HepG2 (cell line): ENCODE measurements at regions not wholly inside any gene's neighbourhood (a gene's known extent, or its start where the extent isn't known, plus 50 kb on each side); places are given as distances from the start of the nearest gene placed in this dataset.

Source experiments
- ATAC-seq: fragments of 200-7000 bp; cut with Tn5 transposase; 3 replicates; pipeline ENCODE4 v1.9.1; 2020; ENCODE audit warnings: mild to moderate bottlenecking, moderate library complexity
- BruUV-seq: library from RNA; stranded (reverse); fragments of 400-500 nt; replicated peaks from 2 replicates; lab custom pipeline; 2021; lab: Mats Ljungman, UMichigan
- CTCF ChIA-PET: fragments of 300-600 bp; formaldehyde crosslinking; extraction: SDS; loops from one replicate; lab custom pipeline; 2021; ENCODE audit warnings: low total read pairs, inconsistent platforms, low intra/inter-chr PET ratio; lab: Yijun Ruan, JAX
- POLR2A ChIA-PET: fragments of 350-600 bp; sonication (Branson Sonifier 250); formaldehyde crosslinking; loops from one replicate; lab custom pipeline; 2020; ENCODE audit warnings: antibody characterized with exemption, inconsistent platforms; lab: Yijun Ruan, JAX
- DNase-seq: peaks from one replicate; pipeline ENCODE4 v3.0.0-alpha.2; 2015; ENCODE audit warnings: low spot score
- FAIRE-seq: peaks from 3 replicates; lab custom pipeline; 2011; peaks lifted over from hg19 to GRCh38; lab: Jason Lieb, UNC
- H2AFZ ChIP-seq: one replicate; pipeline ENCODE4 v1.6.1; 2011; ENCODE audit warnings: low read length, inconsistent platforms
- H3K27ac ChIP-seq: fragments of 300-600 bp; 3 replicates; pipeline ENCODE4 v1.8.0; 2011; ENCODE audit warnings: mixed run types, mild to moderate bottlenecking, mixed read lengths, low read length, inconsistent platforms; ENCODE audit not compliant: insufficient read depth; ENCODE audit errors: extremely low read length
- H3K27me3 ChIP-seq, 2 experiments: fragments of 200-600 bp in 1 of 2; 2 replicates in 1 of 2; 3 replicates in 1 of 2; pipeline versions ENCODE4 v1.6.0 to v1.8.0; 2011; ENCODE audit warnings: low read length in 2 of 2, mild to moderate bottlenecking in 2 of 2, moderate library complexity in 2 of 2, inconsistent platforms in 1 of 2; ENCODE audit not compliant: insufficient read depth in 2 of 2, control insufficient read depth in 1 of 2
- H3K36me3 ChIP-seq, 2 experiments: fragments of 200-600 bp in 1 of 2; replicated peaks in 1 of 2; 2 replicates in 1 of 2; 3 replicates in 1 of 2; pipeline versions ENCODE4 v1.5.1 to v1.8.0; 2011; ENCODE audit warnings: low read length in 2 of 2, inconsistent platforms in 1 of 2; ENCODE audit not compliant: insufficient read depth in 2 of 2, control insufficient read depth in 1 of 2
- H3K4me1 ChIP-seq: 2 replicates; pipeline ENCODE4 v1.5.1; 2012; ENCODE audit warnings: low read length, inconsistent platforms; ENCODE audit not compliant: insufficient read depth
- H3K4me2 ChIP-seq: 2 replicates; pipeline ENCODE4 v1.6.0; 2011; ENCODE audit warnings: low read depth, low read length, inconsistent platforms
- H3K4me3 ChIP-seq, 3 experiments: fragments of 200-600 bp in 1 of 3; sonication (generic), shearing (Covaris generic) in 1 of 3; replicated peaks in 1 of 3; 2 replicates each; pipeline ENCODE4 v1.5.1; 2011 to 2016; ENCODE audit warnings: low read length in 3 of 3, inconsistent platforms in 2 of 3, low read depth in 2 of 3, mild to moderate bottlenecking in 2 of 3, control low read depth in 1 of 3, mixed read lengths in 1 of 3; ENCODE audit not compliant: insufficient read depth in 1 of 3
- H3K79me2 ChIP-seq: one replicate; pipeline ENCODE4 v1.6.1; 2011; ENCODE audit warnings: low read length, inconsistent platforms; ENCODE audit not compliant: insufficient read depth
- H3K9ac ChIP-seq: 2 replicates; pipeline ENCODE4 v1.6.0; 2011; ENCODE audit warnings: mild to moderate bottlenecking, low read depth, low read length, inconsistent platforms; ENCODE audit not compliant: insufficient read depth
- H3K9me3 ChIP-seq: 2 replicates; pipeline ENCODE4 v1.5.1; 2012; ENCODE audit warnings: mild to moderate bottlenecking, low read length
- H4K20me1 ChIP-seq: 2 replicates; pipeline ENCODE4 v1.6.0; 2011; ENCODE audit warnings: inconsistent platforms, mild to moderate bottlenecking, low read length, moderate library complexity; ENCODE audit not compliant: insufficient read depth
- FOXC1 ChIP-seq: sonication (generic); formaldehyde crosslinking; IDR thresholded peaks from 2 replicates; pipeline ENCODE4 v1.8.0; 2022; ENCODE audit warnings: mild to moderate bottlenecking, missing genetic modification reagents, borderline replicate concordance
- KLF13 ChIP-seq: sonication (generic); formaldehyde crosslinking; IDR thresholded peaks from 2 replicates; pipeline ENCODE4 v1.4.0; 2020; ENCODE audit warnings: mild to moderate bottlenecking, missing genetic modification reagents
- NFE2 ChIP-seq: sonication (generic); formaldehyde crosslinking; IDR thresholded peaks from 2 replicates; pipeline ENCODE4 v1.4.0; 2020; ENCODE audit warnings: missing genetic modification reagents
- POLR2AphosphoS2 ChIP-seq: IDR thresholded peaks from 2 replicates; pipeline ENCODE4 v1.6.1; 2011; ENCODE audit warnings: low read depth, low read length, improper control_type of control experiment
- ZFYVE20 ChIP-seq: sonication (generic); formaldehyde crosslinking; IDR thresholded peaks from 2 replicates; pipeline ENCODE4 v1.8.0; 2023; ENCODE audit warnings: low read depth, mild to moderate bottlenecking, moderate library complexity, missing genetic modification reagents, borderline replicate concordance
- ZNF780A ChIP-seq: sonication (generic); formaldehyde crosslinking; IDR thresholded peaks from 2 replicates; pipeline ENCODE4 v1.8.0; 2022; ENCODE audit warnings: mild to moderate bottlenecking, missing genetic modification reagents, moderate library complexity
- ZSCAN20 ChIP-seq: sonication (generic); formaldehyde crosslinking; IDR thresholded peaks from 2 replicates; pipeline ENCODE4 v1.4.0; 2020; ENCODE audit warnings: missing genetic modification reagents, mild to moderate bottlenecking, borderline replicate concordance
- WGBS: methylation state at CpG from one replicate; pipeline ENCODE4 v1.1.6; 2017; ENCODE audit warnings: low lambda C conversion rate; 5-methylcytosine and 5-hydroxymethylcytosine counted together
- in situ Hi-C: cut with HindIII; loops from 2 replicates; pipeline ENCODE4 v1.10.0; 2017; ENCODE audit warnings: low pct_unique_long_range_greater_than_20kb; ENCODE audit not compliant: extremely low pct_ligation_motif_present
- intact Hi-C: fragments of 100-400 bp; cut with micrococcal nuclease; formaldehyde crosslinking; loops from one replicate; pipeline ENCODE4 v1.10.0; 2022; ENCODE audit not compliant: unreplicated experiment
- TF ChIP-seq, protein P1 (sequence below): sonication (generic); formaldehyde crosslinking; IDR thresholded peaks from 2 replicates; pipeline ENCODE4 v1.8.0; 2022; ENCODE audit warnings: low read depth, missing genetic modification reagents
- TF ChIP-seq, protein P2 (sequence below): sonication (generic); formaldehyde crosslinking; IDR thresholded peaks from 2 replicates; pipeline ENCODE4 v1.5.0; 2020; ENCODE audit warnings: mild to moderate bottlenecking, missing genetic modification reagents
- TF ChIP-seq, protein P3 (sequence below): sonication (generic); formaldehyde crosslinking; IDR thresholded peaks from 2 replicates; pipeline ENCODE4 v1.4.0; 2020; ENCODE audit warnings: missing genetic modification reagents, borderline replicate concordance
- TF ChIP-seq, protein P4 (sequence below), 2 experiments: fragments of 450-650 bp in 1 of 2; sonication (generic) in 1 of 2; formaldehyde crosslinking; IDR thresholded peaks; 2 replicates each; pipeline versions ENCODE4 v1.5.0 to v1.8.0; 2020 to 2022; ENCODE audit warnings: mild to moderate bottlenecking in 1 of 2, missing genetic modification reagents in 1 of 2
- TF ChIP-seq, protein P5 (sequence below), 2 experiments: IDR thresholded peaks; 2 replicates each; pipeline ENCODE4 v1.6.1; 2011 to 2012; ENCODE audit warnings: low read length in 2 of 2, borderline replicate concordance in 1 of 2, low read depth in 1 of 2, mild to moderate bottlenecking in 1 of 2, moderate library complexity in 1 of 2

DNA sequence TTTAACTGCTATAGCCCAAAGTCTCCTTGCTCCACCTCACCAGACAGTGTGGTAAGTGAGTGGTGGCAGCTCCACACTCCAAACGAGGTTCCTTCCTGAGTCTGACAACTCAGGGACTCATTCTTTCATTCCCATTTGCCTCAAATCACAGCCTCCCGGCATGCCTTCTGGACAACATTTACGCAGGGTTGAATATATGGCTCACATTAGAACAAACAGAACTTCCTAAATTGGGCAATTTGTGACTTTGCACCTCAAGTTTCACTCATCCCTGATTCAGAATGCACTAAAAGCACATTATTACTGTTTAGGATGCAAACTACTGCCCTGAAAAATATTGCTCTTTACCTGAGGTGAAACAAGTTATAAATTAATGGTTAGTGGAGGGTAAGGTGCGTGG, 224.6 kb upstream of the PPARGC1A start:
- Histone ChIP-seq H4K20me1 (no peaks in the 10 kb centered on the region), H3K27me3 (no peaks in the 10 kb centered on the region), H2AFZ (no peak overlapping the region), H3K4me3 (no peak overlapping the region), H3K4me1 (no peaks in the 10 kb centered on the region), H3K4me2 (no peak overlapping the region), H3K9ac (no peak overlapping the region), H3K27ac (no peak overlapping the region), H3K9me3 (no peaks in the 10 kb centered on the region), H3K36me3 (no peaks in the 10 kb centered on the region), H3K79me2 (no peaks in the 10 kb centered on the region)
- intact Hi-C loops, result no loop called here
- DNase-seq (no peak), FAIRE-seq (no peak), ATAC-seq (no peak)
- WGBS, result 24% methylated on average over 4 of the region's 4 CpGs
- POLR2A ChIA-PET, result no interaction called here
- no TSS peak for BruUV-seq
- CTCF ChIA-PET, result no interaction called here
- in situ Hi-C loops, result no loop called here
- TF ChIP-seq, protein P1, sequence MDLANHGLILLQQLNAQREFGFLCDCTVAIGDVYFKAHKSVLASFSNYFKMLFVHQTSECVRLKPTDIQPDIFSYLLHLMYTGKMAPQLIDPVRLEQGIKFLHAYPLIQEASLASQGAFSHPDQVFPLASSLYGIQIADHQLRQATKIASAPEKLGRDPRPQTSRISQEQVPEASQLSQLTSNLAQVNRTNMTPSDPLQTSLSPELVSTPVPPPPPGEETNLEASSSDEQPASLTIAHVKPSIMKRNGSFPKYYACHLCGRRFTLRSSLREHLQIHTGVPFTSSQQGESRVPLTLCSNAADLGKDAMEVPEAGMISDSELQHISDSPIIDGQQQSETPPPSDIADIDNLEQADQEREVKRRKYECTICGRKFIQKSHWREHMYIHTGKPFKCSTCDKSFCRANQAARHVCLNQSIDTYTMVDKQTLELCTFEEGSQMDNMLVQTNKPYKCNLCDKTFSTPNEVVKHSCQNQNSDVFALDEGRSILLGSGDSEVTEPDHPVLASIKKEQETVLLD (CRISPR knock-in tag), result no peak
- TF ChIP-seq FOXC1 (CRISPR knock-in tag) (no peak), KLF13 (CRISPR knock-in tag) (no peak), ZFYVE20 (CRISPR knock-in tag) (no peak), ZSCAN20 (CRISPR knock-in tag) (no peak), NFE2 (CRISPR knock-in tag) (no peak), ZNF780A (no peak), POLR2AphosphoS2 (no peak)
- TF ChIP-seq, protein P2, sequence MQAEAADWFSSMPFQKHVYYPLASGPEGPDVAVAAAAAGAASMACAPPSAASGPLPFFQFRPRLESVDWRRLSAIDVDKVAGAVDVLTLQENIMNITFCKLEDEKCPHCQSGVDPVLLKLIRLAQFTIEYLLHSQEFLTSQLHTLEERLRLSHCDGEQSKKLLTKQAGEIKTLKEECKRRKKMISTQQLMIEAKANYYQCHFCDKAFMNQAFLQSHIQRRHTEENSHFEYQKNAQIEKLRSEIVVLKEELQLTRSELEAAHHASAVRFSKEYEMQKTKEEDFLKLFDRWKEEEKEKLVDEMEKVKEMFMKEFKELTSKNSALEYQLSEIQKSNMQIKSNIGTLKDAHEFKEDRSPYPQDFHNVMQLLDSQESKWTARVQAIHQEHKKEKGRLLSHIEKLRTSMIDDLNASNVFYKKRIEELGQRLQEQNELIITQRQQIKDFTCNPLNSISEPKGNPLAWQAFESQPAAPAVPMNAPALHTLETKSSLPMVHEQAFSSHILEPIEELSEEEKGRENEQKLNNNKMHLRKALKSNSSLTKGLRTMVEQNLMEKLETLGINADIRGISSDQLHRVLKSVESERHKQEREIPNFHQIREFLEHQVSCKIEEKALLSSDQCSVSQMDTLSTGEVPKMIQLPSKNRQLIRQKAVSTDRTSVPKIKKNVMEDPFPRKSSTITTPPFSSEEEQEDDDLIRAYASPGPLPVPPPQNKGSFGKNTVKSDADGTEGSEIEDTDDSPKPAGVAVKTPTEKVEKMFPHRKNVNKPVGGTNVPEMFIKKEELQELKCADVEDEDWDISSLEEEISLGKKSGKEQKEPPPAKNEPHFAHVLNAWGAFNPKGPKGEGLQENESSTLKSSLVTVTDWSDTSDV (CRISPR knock-in tag), result no peak
- TF ChIP-seq, protein P3, sequence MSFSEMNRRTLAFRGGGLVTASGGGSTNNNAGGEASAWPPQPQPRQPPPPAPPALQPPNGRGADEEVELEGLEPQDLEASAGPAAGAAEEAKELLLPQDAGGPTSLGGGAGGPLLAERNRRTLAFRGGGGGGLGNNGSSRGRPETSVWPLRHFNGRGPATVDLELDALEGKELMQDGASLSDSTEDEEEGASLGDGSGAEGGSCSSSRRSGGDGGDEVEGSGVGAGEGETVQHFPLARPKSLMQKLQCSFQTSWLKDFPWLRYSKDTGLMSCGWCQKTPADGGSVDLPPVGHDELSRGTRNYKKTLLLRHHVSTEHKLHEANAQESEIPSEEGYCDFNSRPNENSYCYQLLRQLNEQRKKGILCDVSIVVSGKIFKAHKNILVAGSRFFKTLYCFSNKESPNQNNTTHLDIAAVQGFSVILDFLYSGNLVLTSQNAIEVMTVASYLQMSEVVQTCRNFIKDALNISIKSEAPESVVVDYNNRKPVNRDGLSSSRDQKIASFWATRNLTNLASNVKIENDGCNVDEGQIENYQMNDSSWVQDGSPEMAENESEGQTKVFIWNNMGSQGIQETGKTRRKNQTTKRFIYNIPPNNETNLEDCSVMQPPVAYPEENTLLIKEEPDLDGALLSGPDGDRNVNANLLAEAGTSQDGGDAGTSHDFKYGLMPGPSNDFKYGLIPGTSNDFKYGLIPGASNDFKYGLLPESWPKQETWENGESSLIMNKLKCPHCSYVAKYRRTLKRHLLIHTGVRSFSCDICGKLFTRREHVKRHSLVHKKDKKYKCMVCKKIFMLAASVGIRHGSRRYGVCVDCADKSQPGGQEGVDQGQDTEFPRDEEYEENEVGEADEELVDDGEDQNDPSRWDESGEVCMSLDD (CRISPR knock-in tag), result no peak
- TF ChIP-seq, protein P4, sequence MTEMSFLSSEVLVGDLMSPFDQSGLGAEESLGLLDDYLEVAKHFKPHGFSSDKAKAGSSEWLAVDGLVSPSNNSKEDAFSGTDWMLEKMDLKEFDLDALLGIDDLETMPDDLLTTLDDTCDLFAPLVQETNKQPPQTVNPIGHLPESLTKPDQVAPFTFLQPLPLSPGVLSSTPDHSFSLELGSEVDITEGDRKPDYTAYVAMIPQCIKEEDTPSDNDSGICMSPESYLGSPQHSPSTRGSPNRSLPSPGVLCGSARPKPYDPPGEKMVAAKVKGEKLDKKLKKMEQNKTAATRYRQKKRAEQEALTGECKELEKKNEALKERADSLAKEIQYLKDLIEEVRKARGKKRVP (CRISPR knock-in tag; IDR thresholded peaks at IDR 0.05), result no peak
- TF ChIP-seq, protein P5, sequence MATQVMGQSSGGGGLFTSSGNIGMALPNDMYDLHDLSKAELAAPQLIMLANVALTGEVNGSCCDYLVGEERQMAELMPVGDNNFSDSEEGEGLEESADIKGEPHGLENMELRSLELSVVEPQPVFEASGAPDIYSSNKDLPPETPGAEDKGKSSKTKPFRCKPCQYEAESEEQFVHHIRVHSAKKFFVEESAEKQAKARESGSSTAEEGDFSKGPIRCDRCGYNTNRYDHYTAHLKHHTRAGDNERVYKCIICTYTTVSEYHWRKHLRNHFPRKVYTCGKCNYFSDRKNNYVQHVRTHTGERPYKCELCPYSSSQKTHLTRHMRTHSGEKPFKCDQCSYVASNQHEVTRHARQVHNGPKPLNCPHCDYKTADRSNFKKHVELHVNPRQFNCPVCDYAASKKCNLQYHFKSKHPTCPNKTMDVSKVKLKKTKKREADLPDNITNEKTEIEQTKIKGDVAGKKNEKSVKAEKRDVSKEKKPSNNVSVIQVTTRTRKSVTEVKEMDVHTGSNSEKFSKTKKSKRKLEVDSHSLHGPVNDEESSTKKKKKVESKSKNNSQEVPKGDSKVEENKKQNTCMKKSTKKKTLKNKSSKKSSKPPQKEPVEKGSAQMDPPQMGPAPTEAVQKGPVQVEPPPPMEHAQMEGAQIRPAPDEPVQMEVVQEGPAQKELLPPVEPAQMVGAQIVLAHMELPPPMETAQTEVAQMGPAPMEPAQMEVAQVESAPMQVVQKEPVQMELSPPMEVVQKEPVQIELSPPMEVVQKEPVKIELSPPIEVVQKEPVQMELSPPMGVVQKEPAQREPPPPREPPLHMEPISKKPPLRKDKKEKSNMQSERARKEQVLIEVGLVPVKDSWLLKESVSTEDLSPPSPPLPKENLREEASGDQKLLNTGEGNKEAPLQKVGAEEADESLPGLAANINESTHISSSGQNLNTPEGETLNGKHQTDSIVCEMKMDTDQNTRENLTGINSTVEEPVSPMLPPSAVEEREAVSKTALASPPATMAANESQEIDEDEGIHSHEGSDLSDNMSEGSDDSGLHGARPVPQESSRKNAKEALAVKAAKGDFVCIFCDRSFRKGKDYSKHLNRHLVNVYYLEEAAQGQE (IDR thresholded peaks at IDR 0.05; ENCODE audit: borderline replicate concordance in 1 of 2, low read depth in 1 of 2, low read length in 2 of 2), result no peak
